Stomach (tissue), 8 donors: ENCODE measurements at regions not wholly inside any gene's neighbourhood (a gene's known extent, or its start where the extent isn't known, plus 50 kb on each side); places are given as distances from the start of the nearest gene placed in this dataset.

Experiments
- DNase-seq, 2 donors: peaks; one replicate each; pipeline versions ENCODE4 v3.0.0 to v3.0.0-alpha.2; 2013 to 2019
- H3K27ac ChIP-seq, 5 donors: fragments of 200-600 bp in 4 of 5; sonication (generic) in 4 of 5; one replicate each; pipeline ENCODE4 v1.5.1; 2013 to 2019; ENCODE audit warnings: mild to moderate bottlenecking in 1 of 5, moderate library complexity in 1 of 5
- H3K27me3 ChIP-seq, 3 donors: fragments of 200-600 bp; sonication (generic); one replicate each; pipeline ENCODE4 v1.5.1; 2017 to 2019; ENCODE audit warnings: mixed run types in 1 of 3
- H3K36me3 ChIP-seq, 4 donors: fragments of 200-600 bp; sonication (generic); 1 replicate in 3 of 4; 2 replicates in 1 of 4; pipeline ENCODE4 v1.5.1; 2016 to 2019
- H3K4me1 ChIP-seq, 4 donors: fragments of 200-600 bp; sonication (generic); one replicate each; pipeline ENCODE4 v1.5.1; 2016 to 2019
- H3K4me3 ChIP-seq, 4 donors: fragments of 200-600 bp; sonication (generic) in 3 of 4; one replicate each; pipeline ENCODE4 v1.5.1; 2016 to 2019; ENCODE audit warnings: mild to moderate bottlenecking in 1 of 4
- H3K9me3 ChIP-seq, 4 donors: fragments of 200-600 bp; sonication (generic); one replicate each; pipeline ENCODE4 v1.5.1; 2016 to 2019
- CTCF ChIP-seq, 7 experiments: fragments of 450-650 bp in 4 of 7; fragments of 200-600 bp in 3 of 7; sonication (generic) in 3 of 7; IDR thresholded peaks; one replicate each; pipeline ENCODE4 v1.5.1; 2016 to 2019; ENCODE audit warnings: antibody characterized with exemption in 7 of 7, control low read depth in 2 of 7, mild to moderate bottlenecking in 1 of 7
- EP300 ChIP-seq: sonication (generic); formaldehyde crosslinking; IDR thresholded peaks from one replicate; pipeline ENCODE4 v1.6.1; 2017; ENCODE audit warnings: antibody characterized with exemption
- POLR2A ChIP-seq, 4 donors: fragments of 450-650 bp; IDR thresholded peaks; one replicate each; pipeline ENCODE4 v1.6.1; 2016; ENCODE audit warnings: antibody characterized with exemption in 4 of 4, control low read depth in 2 of 4, mild to moderate bottlenecking in 1 of 4, moderate library complexity in 1 of 4
- POLR2AphosphoS5 ChIP-seq, 3 donors: sonication (generic); formaldehyde crosslinking; IDR thresholded peaks; one replicate each; pipeline ENCODE4 v1.6.1; 2016; ENCODE audit warnings: antibody characterized with exemption in 3 of 3
- WGBS, 5 donors: extraction: QIAGEN DNeasy Blood & Tissue Kit in 3 of 5; methylation state at CpG; one replicate each; pipeline versions ENCODE4 v1.1.5 to v1.1.7; 2013 to 2018; 5-methylcytosine and 5-hydroxymethylcytosine counted together
- intact Hi-C: fragments of 100-400 bp; cut with DNase I; formaldehyde crosslinking; loops from one replicate; pipeline ENCODE4 v1.15.1; 2023; ENCODE audit warnings: low total_unique reads
- donor health status: healthy with polysubstance abuse.
- donor health status: Bipolar disorder and iron deficiency.
- donor health status: healthy.

DNA sequence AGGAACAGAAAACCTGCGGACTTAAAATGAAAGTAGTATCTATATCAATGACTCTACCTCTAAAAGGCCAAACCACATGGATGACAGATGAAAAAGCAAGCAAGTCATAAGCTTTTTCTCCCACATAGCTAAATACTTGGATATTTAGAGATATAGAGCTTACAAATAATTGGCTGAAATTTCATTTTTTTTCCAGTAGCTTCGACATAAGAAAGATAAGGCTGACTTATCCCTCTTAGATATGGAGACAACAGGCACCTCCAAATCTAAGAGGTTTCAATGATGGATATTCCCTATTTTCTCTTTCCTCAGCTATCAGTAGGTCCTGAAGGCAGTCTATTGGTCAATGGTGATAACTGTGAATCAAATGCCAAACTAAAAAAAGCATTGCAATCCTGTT lies 460.3 kb downstream of the MEIS1 start:
- DNase-seq, result no peak
- Histone ChIP-seq H3K4me3 (no peak overlapping the region), H3K27me3 (no peaks in the 10 kb centered on the region), H3K4me1 (peaks cover 0 to 17% (median 5%) of the 10 kb centered on the region in 4 donors), H3K36me3 (no peaks in the 10 kb centered on the region), H3K9me3 (no peaks in the 10 kb centered on the region), H3K27ac (no peak overlapping the region)
- TF ChIP-seq POLR2A (IDR thresholded peaks at IDR 0.05) (no peak), EP300 (no peak), POLR2AphosphoS5 (IDR thresholded peaks at IDR 0.05) (no peak), CTCF (IDR thresholded peaks at IDR 0.05) (no peak)
- intact Hi-C loops, result no loop called here
- WGBS, 5 donors, result 80 to 94% (median 88%) methylated on average over 2 of the region's 2 CpGs

DNA sequence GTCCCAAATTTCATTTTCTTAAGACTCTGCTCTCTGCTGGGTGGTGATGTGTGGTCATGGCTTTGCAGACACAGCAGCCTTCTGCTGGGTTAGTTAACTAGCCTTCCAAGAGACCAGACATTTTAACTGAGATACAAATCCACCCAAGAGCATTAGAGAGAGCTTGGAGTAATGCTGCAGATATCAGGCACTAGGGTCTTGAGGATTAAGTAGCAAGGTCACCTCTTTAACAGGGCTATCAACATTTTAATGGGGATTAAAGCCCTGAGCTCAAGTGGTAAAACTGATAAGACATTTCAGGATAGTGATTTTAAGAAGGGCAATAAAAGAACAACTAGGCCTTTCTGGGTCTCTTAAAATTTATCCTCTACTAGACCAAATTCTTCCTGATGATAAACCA lies 461.2 kb downstream of the MEIS1 start:
- peaks cover 0 to 14% (median 3%) of the 10 kb centered on the region in 4 donors for H3K4me1 ChIP-seq
- H3K27ac ChIP-seq, result no peak overlapping the region
- intact Hi-C loops, result no loop called here
- H3K4me3 ChIP-seq, result no peak overlapping the region
- TF ChIP-seq POLR2A (IDR thresholded peaks at IDR 0.05) (no peak), EP300 (no peak), CTCF (IDR thresholded peaks at IDR 0.05) (no peak), POLR2AphosphoS5 (IDR thresholded peaks at IDR 0.05) (no peak)
- H3K27me3 ChIP-seq, result no peaks in the 10 kb centered on the region
- H3K36me3 ChIP-seq, result no peaks in the 10 kb centered on the region
- no peaks in the 10 kb centered on the region for H3K9me3 ChIP-seq
- DNase-seq, result no peak

DNA sequence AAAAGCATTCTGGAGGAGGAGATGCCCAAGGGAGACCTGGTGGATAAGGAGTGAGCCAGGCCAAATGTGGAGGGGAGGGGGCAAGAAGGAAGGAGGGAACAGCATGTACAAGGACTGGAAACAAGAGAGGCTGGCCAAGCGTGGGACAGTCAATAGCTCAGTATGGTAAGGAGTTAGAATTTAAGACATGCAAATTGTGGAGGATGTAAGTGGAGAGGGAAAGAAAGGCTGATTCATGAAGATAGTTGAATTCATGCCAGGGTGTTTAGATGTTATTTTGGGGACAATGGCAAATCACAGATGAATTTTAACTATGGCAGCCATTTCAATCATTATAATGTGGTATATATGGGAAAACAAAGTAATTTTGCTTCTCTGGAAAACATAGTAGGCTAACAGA lies 462.3 kb downstream of the MEIS1 start:
- whole genome bisulfite sequencing, 5 donors, result 68 to 91% (median 88%) methylated on average over 1 of the region's 1 CpG
- H3K27ac ChIP-seq, result peak overlapping the region in 1 of 5 donors; percentile 1

DNA sequence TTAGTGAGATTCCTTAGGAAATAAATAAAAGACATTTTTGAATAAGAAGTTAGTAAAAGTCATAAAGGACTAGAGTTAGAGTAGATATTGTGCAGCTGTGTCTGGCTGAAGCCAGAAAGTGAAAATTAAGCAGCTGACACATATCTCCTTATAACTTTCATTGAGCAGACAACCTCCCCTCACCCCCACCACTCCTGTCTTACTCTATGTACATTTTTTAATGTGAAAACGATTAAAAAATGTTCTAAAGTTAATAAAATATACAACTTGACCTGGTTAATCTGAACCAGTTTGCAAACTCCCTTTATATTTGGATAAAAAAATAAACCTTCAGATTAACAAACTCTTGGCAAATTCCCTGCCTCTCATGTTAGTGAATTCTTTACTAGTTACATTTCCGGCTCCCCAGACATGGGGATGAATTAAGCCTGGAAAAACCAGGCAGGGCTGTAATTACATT lies 462.8 kb downstream of the MEIS1 start:
- intact Hi-C loops, result no loop called here
- TF ChIP-seq POLR2A (IDR thresholded peaks at IDR 0.05), result no peak
- no peak for TF ChIP-seq POLR2AphosphoS5 (IDR thresholded peaks at IDR 0.05)
- TF ChIP-seq CTCF (IDR thresholded peaks at IDR 0.05), result no peak
- no peak for TF ChIP-seq EP300
- peak in 1 of 2 donors; percentile 72 for DNase-seq
- H3K36me3 ChIP-seq, result no peaks in the 10 kb centered on the region
- 19 to 29% (median 24%) methylated on average over 2 of the region's 2 CpGs for WGBS, 5 donors
- H3K27ac ChIP-seq, result peak overlapping the region in 1 of 5 donors; percentile 1
- peaks cover 0 to 14% (median 3%) of the 10 kb centered on the region in 4 donors for H3K4me1 ChIP-seq
- no peaks in the 10 kb centered on the region for H3K27me3 ChIP-seq
- H3K9me3 ChIP-seq, result no peaks in the 10 kb centered on the region
- no peak overlapping the region for H3K4me3 ChIP-seq

More for the DNA sequence above, 462.3 kb downstream of the MEIS1 start:
- no peaks in the 10 kb centered on the region for H3K27me3 ChIP-seq
- no peak for TF ChIP-seq CTCF (IDR thresholded peaks at IDR 0.05)
- no peak for TF ChIP-seq EP300
- no peak for TF ChIP-seq POLR2AphosphoS5 (IDR thresholded peaks at IDR 0.05)
- no peak for TF ChIP-seq POLR2A (IDR thresholded peaks at IDR 0.05)
- no peaks in the 10 kb centered on the region for H3K36me3 ChIP-seq
- no peak overlapping the region for H3K4me3 ChIP-seq
- no peaks in the 10 kb centered on the region for H3K9me3 ChIP-seq
- intact Hi-C loops, result no loop called here
- peaks cover 0 to 14% (median 3%) of the 10 kb centered on the region in 4 donors for H3K4me1 ChIP-seq
- peak in 1 of 2 donors; percentile 35 for DNase-seq
